ENCODE measurements at regions not wholly inside any gene's neighbourhood (a gene's known extent, or its start where the extent isn't known, plus 50 kb on each side); places are given as distances from the start of the nearest gene placed in this dataset.

- TF ChIP-seq, protein P1, sequence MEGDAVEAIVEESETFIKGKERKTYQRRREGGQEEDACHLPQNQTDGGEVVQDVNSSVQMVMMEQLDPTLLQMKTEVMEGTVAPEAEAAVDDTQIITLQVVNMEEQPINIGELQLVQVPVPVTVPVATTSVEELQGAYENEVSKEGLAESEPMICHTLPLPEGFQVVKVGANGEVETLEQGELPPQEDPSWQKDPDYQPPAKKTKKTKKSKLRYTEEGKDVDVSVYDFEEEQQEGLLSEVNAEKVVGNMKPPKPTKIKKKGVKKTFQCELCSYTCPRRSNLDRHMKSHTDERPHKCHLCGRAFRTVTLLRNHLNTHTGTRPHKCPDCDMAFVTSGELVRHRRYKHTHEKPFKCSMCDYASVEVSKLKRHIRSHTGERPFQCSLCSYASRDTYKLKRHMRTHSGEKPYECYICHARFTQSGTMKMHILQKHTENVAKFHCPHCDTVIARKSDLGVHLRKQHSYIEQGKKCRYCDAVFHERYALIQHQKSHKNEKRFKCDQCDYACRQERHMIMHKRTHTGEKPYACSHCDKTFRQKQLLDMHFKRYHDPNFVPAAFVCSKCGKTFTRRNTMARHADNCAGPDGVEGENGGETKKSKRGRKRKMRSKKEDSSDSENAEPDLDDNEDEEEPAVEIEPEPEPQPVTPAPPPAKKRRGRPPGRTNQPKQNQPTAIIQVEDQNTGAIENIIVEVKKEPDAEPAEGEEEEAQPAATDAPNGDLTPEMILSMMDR (conservative IDR thresholded peaks at IDR 0.05; ENCODE audit: low read depth, low read length): no peak
- TF ChIP-seq EZH2 (IDR thresholded peaks at IDR 0.05; ENCODE audit: borderline replicate concordance, low read depth, low read length, poor library complexity, severe bottlenecking): no peak
Measured at GRCh38 chr14:25861406-25861805, 736.4 kb downstream of the NOVA1 start.

Measured in A673 (cell line).